ENCODE measurements at regions not wholly inside any gene's neighbourhood (a gene's known extent, or its start where the extent isn't known, plus 50 kb on each side); places are given as distances from the start of the nearest gene placed in this dataset.
"Not testable (repeated sequence)": the region's sequence is repeated elsewhere in the genome, so short reads cannot be mapped to it uniquely, and the experiment has no call there.

DNA sequence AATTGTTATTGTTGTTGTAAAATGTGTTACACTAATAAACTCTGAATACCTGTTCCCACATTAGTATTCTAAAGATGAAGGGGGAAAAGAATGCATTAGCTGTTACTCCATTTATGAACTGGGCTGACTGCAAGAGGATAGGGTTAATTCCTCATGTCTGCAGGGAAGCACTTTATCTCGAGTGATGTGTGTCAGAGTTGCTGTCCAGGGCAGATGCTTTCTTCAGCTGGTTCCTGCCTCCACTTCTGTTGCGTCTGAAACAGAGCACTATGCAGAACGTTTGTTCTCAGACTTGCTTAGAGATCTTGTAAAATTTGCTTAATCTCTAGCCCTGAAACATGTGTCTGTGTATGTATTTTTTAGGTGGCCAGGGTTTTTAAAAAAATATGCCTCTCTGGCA, 318.8 kb downstream of the SPRY2 start:
- no peak for DNase-seq

DNA sequence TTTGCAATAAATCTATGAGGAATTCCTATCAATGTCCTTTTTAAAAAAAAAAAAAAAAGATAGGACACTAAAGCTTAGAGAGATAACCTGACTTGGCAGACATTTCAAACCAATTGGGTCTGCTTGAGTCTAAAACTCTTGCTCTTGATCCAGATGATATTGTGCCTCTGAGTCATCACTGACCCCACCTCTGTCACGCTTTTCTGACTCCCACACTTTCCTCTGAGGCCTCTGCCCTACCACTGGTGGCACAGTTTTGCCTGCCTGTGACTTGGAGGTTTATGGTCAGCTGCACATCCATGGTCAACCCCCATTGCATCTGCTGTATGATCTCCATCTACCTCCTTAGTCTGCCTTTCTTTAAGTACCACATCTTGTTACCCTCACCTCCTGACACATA, 328.7 kb downstream of the SPRY2 start:
- no peak for DNase-seq

DNA sequence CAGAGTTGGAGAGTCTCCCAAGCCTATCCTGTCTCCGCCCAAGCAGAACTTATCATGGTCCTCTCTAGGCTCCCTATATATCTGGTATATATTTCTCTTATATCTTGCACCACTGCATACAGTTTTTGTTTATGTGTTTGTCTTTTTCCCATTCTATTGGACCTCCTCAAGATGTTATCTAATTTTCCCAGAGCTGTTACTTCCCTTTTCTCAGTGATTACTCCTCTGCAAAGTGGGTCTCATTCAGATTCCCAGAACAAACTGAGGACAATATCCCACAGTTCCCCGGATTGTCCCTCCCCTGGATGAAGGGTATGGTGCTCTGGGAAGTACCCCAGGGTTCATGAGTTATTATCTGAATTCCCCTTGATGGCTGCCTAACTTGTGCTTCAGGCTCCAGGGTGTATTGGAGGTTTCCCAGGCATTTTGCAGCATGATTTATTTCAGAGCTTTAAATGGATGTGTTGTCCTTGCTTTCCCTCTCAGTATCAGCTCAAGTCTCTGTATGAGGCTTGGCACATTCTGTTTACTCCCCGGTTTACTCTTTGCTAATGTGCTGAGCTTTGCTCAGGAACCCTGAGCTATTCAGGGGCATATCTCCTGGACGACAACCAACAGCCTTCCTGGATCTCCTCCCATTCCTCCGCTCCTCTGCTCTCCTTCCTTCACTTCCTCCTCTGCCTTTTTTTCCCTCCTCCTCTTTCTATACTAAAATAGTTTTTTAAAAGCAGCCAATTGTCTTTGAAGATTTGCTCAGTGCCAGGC, 329.3 kb downstream of the SPRY2 start:
- DNase-seq: no peak

DNA sequence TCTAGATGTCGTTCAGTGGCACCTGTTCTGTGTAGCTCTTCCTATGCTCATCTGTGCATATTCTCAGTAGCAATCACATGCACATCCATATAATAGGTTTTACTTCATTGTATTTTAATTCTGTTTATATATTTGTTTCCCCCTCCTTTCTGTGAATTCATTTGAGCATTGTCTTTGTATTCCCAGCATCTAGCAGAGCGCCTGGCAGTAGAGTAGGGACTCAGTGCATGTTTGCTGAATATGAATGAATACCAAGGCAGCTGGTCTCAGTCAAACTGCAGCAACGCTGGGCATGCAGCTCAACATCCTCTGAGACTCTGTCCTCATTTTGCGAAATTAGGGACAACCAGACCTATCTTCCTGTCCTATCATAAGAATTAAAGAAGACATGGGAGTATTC, 330.1 kb downstream of the SPRY2 start:
- no peak for DNase-seq

DNA sequence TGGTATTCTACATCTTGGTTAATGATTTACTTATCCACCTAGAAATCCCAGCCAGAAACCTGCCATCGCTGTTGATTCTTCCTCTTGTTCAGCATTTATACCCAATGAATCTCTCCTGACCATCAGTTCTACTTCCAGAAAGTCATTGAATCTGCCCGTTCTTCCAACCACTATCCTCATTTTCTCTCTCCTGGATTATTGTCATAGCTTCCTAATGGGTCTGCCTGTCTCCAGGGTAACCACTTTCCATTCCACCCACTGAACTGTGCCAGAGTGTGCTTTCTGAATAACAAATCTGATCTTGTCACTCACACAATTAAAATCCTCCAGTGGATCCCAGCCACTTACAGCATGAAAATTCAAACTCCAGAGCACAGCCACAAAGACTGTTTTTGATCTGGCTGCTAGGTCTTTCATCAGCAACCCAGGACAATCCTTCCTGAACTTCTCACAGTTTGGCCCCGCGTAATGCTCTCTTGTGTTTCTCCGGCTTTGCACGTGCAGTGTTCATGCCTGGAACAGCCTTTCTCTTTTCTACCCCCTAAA, 330.6 kb downstream of the SPRY2 start:
- DNase-seq: no peak

DNA sequence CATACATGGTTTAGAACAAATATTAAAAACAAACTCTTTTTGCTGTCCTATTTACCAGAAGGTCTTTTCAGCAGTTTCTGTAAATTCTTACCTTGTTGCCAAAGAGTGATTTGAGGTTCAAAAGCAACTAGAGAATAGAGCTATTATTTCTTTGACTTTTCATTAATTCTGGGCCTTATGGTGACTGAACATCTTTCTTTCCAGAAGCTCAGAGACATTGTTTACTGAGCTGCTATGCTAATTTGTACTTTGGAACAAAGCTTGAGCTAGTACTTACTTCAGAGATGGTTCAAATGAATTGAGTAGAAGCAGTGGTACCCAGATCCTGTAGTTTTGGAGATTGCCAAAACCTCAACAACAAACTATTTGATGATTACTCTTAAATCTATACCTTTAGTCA, 331.2 kb downstream of the SPRY2 start:
- no peak for DNase-seq

DNA sequence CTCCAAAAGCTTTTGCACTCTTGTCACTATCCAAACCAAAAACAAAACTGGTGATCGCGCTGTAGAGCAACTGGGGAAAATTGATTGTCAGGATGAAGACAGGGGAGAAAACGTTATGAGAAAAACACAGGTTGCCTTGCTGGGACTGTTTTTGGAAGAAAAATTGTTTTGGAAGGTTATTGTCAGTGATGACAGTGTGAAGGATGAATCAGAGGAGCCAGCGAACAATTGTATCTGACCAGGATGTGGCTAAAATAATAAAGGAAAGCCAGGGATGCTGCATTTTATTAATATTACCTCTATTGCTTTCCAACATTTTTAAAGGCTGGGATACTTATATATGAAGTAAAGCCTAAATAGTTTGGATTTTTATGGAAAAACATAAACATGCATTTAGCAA, 334.0 kb downstream of the SPRY2 start:
- DNase-seq: no peak

DNA sequence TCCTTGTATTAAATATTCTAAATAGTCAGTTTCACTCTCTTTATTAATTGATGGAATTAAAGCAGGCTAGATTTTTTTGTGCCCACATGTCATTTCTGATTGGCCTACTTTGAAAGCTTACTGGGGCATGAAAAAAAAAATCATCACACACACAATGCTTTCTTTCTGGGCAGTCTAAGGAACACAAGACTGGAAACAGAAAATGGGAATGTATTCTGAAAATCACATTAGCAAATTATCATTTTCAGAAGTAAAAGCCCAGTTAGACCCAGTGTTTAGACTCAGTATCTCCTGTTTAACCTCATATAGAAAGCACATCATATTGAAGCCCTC, 339.4 kb downstream of the SPRY2 start:
- DNase-seq: no peak

DNA sequence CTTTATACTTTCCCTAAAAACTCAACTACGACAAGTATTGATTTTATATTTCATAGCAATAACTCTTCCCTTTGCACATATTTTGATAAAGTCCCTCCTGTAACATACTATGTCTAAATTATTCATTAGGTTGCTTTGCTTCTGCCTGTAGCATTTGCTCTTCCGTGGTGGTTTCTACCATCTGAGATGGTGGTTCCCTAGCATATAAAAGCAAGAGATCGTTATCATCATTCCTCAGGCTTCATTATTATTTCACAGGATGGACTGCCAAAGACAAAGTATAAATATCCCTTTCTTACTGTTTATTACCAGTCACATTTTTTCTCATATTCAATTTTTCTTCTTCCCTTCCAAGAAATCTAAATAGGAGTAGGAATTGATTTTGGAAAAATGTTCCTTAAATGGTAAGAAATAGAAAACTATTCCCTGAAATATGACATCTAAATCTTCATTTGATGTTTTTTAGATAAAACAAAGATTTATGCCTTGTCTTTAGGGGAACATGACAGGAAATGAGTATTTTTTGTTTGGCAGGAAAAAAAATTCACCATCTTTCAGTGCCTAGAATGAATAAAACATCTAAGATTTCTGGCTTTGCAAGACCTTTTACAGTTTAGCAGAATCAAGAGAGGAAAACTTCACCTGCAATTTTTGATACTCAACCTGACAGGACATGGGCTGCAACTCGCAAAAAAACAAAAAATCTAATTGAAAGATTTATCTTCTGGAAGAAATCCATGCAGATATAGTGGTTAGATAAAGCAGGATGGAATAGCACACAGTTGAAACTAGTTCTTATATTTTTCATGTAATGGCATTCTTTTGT, 340.0 kb downstream of the SPRY2 start:
- no peak for DNase-seq

DNA sequence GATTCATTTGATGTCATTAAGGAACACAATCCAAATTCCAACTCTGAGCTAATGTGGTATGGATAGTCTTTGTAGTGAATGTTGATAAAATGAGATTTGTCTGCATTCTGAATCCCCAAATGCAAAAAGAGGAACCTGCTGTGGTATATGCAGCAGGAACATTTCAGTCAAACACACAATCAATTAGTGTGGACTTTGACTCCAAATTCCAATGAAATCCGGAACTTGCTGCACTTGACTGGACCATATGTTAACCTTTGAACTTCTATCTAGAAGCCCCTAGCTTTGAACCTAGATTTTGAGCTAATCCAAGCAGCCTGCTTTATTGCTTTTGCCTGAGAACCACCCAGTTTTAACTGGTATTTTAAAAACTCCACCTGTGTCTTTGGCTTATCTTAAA, 341.3 kb downstream of the SPRY2 start:
- no peak for DNase-seq

DNA sequence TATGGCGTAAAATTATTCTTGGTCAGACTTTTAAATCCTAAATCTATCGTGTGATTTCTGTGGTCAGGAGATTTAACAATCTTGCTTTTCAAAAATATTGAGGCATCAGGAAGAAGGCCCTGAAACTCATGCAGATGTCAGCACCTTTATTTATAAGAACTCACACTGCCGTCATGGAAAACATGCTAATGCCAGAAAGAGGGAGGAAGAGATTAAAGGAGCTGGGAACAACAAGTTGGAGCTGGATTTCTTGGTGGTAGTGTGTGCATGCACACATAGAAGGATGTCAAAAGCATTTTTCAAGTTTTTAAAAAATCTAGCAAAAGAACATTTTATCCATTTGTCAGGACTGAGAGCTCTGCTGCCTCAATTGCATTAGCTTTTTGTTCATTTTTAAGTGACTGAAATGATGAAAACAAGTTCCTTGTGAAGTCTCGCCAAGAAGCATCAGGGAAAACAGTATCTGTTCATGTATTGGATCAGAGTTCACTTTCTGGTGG, 342.5 kb downstream of the SPRY2 start:
- no peak for DNase-seq

DNA sequence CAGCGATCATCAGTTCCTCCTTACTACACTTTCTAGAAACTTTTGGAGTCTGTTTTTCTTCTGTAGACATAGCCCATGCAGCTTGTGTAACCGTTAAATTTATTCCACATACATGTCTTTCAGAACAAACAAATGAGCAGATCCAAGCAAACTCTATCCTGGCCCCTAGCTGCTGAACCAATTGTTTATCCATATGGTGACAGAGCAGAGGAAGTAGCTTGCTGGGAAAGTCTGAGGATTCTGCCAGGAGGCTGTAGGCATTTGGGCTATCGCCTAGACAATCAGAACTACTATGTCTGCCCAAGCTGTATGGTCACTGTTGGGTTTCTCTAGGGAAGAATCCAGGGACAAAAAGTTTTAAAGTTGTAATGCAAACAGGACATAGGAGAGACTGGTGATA, 343.7 kb downstream of the SPRY2 start:
- no peak for DNase-seq

DNA sequence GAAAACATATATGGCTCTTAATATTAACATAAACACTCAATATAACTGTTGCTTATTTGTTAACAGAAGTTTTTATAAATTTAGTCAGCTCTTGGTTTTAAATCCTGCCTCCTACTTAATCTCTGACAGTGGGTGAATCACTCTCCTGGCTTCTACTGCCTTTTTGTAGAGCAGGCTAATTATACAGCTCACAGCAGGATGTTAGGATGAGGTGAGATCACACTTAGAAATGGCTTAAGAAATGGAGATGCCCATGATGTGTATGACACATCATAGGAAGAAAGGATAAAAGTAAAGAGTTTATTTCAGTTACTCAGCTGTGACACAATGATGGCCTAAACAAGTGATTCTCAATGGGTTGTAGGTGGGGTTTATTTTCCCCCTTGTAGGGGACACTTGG, 345.6 kb downstream of the SPRY2 start:
- DNase-seq: no peak

DNA sequence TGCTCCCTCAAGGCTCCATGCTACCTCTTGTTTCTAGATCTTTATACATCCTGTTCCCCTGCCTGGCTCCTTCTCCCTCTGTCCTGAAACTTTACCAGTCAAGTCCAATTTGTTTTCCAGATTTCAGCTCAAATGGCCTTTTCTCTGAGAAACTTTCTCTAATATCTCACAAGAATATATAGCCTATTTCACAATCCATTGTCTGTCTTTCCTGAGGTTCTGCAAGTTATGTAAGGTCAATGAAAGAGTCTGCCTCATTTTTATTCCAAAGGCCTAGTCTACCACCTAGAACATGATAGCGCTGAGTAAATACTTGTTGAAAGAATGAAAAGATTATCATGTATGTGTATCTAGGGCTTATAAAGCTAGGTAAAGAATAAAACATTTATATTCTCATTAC, 348.8 kb downstream of the SPRY2 start:
- DNase-seq: no peak

DNA sequence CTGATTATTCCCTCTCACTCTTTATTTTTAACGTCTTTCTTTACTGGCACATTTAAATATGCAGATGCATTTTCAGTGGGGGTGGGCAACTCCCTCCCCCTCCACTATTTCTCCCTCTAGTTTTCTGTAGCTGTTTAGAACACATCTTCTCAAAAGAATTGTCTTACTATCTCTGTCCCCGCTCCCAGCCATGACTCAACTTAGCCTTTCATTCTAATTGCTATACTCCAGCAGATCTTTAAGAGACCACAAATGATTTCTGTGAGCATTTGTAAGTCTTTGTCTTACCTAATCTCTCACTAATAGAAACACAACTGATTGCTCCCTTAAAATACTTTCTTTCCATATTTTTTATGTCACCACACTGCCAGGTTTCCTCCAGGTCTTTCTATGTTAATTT, 350.9 kb downstream of the SPRY2 start:
- DNase-seq: no peak

DNA sequence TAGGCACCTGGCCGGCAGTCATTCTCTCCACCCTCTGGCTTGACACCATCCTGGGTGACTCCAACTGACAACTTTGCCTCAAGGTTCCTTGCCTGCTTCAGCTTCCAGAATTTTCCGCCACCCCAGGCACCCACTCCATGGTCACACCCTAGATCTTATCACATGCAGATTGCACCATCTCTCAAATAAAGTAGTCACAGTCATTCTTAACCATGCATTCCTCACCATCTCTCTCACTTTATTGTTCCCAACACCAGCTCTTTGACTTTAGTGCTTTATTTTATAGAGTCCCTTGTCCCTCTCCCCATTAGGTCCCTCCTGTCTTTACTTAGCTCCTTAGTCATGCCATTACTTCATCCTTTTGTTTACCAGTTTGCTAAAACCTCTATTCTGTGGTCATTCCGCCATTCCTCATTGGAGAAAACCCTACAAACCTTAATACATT, 351.7 kb downstream of the SPRY2 start:
- DNase-seq: no peak

DNA sequence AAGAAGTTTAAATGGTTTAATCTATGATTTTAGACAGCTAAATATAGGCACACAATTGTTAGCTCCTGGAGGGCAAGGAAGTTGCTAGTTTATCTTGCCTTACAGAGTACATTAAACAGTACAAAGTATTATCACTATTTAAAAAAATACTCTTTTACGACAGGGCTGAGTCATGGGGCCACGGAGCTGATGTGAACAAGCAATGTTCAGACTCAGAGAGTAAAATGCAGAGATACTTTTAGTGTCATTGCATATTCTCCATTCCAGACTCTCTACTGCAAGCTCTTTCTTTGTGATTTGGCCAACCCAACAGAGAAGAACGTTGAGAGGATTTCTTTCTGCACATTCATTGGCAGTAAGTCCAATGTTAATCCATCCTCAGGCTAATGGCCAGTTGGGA, 352.4 kb downstream of the SPRY2 start:
- DNase-seq: no peak

DNA sequence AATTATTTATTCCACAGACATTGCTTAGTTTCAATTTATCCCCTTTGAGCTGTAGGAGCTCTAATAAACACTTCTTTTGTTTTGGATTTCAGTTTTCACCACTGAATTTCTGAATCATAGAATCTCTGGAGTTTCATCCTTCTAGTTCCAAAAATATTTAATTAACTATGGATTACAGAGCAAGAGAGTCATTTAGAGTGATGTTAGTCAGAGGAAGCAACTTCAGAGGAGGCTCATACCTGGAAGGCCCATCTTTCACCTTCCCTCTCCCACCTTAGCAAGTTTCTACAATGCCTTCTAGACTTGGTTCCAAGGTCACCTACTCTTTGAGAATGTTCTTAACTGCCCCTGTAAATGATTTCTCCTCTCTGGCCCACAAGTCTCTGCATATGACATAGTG, 353.2 kb downstream of the SPRY2 start:
- DNase-seq: no peak

DNA sequence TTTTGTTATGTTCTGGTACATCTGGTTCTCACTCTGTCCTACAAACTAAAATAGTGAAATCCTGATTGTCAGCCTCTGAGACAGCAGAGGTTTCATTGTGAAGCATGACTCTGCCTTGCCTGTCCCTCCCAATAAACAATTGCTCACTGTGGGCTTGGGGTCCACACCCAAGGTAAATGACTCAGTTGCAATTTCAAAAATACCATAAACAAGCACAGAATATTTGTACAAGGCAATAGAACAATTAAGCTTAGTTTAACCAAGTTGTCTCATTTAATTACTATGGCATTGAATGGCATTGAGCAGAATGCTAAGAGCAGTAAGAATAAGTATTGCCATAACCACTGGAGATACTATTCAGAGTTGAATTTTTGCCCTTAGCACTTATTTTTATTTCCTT, 353.6 kb downstream of the SPRY2 start:
- DNase-seq: no peak

DNA sequence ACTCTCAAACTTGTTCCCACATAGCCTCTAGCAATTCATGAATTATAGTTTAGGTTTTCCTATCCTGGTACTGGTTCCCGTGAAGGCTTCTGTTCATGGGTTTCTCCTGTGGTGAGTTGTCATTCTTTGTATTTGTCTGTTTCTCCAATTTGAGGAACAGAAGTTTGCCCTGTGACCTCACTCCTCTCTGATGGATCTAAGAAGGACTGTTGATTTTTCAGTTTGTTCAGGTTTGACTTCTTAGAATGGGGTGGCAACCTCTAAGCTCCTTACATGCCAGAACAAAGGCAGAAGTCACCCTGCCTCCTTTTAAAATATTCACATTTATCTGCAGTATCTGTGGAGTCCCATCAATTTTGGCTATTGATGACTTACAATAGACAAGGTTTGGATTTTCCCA, 354.0 kb downstream of the SPRY2 start:
- no peak for DNase-seq

DNA sequence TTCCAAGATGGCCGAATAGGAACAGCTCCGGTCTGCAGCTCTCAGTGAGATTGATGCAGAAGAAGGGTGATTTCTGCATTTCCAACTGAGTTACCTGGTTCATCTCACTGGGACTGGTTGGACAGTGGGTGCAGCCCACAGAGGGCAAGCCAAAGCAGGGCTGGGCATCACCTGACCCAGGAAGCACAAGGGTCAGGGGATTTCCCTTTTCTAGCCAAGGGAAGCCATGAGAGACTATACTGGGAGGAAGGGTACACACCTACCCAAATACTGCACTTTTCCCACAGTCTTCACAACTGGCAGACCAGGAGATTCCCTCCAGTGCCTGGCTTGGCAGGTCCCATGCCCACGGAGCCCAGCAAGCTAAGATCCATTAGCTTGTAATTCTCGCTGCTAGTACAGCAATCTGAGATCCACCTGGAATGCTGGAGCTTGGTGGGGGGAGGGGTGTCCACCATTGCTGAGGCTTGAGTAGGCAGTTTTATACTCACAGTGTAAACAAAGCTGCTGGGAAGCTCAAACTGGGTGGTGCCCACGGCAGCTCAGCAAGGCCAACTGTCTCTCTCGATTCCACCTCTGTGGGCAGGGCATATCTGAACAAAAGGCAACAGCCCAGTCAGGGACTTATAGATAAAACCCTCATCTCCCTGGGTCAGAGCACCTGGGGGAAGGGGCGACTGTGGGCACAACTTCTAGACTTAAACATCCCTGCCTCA, 365.8 kb downstream of the SPRY2 start:
- DNase-seq: not testable (repeated sequence)

DNA sequence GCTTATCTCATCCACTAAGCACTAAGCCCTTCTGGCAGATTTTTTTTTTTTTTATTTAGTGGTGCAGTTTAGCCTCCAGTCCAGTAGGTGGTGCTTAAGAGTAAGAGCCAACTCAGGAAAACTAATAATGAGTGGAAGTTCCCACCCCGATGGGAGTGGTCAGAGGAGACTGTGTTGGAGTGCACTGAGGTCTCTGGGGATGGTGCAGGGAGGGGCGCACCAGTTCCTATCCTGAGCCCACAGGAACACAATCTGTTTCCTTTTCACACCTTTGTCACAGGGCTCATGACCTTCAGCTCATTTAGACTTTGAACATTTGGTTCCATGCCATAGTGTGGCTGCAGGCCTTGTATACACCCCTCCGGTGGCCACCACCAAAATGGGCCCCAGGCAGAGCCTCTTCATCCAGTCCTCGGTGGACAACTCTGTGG, 367.4 kb downstream of the SPRY2 start:
- DNase-seq: no peak

DNA sequence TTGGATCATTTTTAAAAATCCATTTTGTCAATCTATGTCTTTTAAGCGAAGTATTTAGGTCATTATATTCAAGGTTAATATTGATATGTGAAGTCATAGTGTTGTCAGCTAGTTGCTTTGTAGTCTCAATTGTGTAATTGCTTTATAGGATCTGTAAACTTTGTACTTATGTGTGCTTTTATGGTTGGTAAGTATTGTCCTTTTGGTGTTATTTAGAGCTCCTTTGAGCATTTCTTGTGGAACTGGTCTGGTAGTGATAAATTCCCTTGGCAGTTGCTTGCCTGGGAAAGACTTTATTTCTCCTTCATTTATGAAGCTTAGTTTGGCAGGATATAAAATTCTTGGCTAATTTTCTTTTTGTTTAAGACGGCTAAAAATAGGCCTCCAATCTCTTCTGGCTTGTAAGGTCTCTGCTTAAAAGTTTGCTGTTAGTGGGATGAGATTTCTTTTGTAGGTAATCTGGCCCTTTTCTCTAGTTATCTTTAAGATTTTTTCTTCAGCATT, 368.8 kb downstream of the SPRY2 start:
- DNase-seq: no peak
